Transverse colon (tissue), 4 donors: ENCODE measurements at regions not wholly inside any gene's neighbourhood (a gene's known extent, or its start where the extent isn't known, plus 50 kb on each side); places are given as distances from the start of the nearest gene placed in this dataset.

Experiments
- CTCF ChIP-seq, 5 experiments: fragments of 200-600 bp in 3 of 5; fragments of 450-650 bp in 2 of 5; sonication (generic) in 3 of 5; IDR thresholded peaks; 1 replicate in 2 of 5; 2 replicates in 3 of 5; pipeline ENCODE4 v1.5.1; 2016 to 2017; ENCODE audit warnings: antibody characterized with exemption in 5 of 5, inconsistent platforms in 3 of 5, mild to moderate bottlenecking in 2 of 5, moderate library complexity in 1 of 5
- EP300 ChIP-seq: sonication (generic); formaldehyde crosslinking; IDR thresholded peaks from one replicate; pipeline ENCODE4 v1.6.1; 2017; ENCODE audit warnings: antibody characterized with exemption, low read depth
- POLR2AphosphoS5 ChIP-seq, 3 donors: sonication (generic); formaldehyde crosslinking; IDR thresholded peaks; one replicate each; pipeline ENCODE4 v1.6.1; 2016; ENCODE audit warnings: antibody characterized with exemption in 3 of 3

DNA sequence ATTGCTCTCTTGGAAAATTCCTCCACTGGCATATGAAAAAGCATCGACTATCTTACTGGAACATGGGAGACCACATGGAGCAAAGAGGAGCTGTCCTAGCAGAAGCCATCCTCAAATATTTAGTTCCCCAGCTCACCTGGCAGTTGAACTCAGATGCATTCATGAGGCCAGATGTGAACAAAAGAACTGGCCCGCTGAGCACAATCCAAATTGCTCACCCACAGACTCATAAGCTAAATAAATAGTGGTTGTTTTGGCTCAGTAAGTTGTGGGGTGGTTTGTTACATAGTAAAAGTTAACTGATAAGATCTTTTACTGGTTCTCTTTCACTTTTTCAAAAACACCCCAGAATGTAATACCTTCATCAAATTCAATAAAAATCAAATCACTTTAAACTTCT, 108.6 kb upstream of the CWC22 start:
- no peak for TF ChIP-seq CTCF (IDR thresholded peaks at IDR 0.05)
- TF ChIP-seq POLR2AphosphoS5 (IDR thresholded peaks at IDR 0.05), result no peak
- no peak for TF ChIP-seq EP300
